Skeletal muscle satellite cell (primary cell): ENCODE measurements at regions not wholly inside any gene's neighbourhood (a gene's known extent, or its start where the extent isn't known, plus 50 kb on each side); places are given as distances from the start of the nearest gene placed in this dataset.
"Not testable (repeated sequence)": the region's sequence is repeated elsewhere in the genome, so short reads cannot be mapped to it uniquely, and the experiment has no call there.

ENCODE experiments used
- H3K27me3 ChIP-seq: 2 replicates; pipeline ENCODE4 v1.7.0; 2013; ENCODE audit warnings: low read length; ENCODE audit not compliant: control insufficient read depth, insufficient read depth
- H3K36me3 ChIP-seq: 2 replicates; pipeline ENCODE4 v1.7.0; 2013; ENCODE audit warnings: mild to moderate bottlenecking, control low read depth, low read length; ENCODE audit not compliant: insufficient read depth
- H3K4me1 ChIP-seq: 2 replicates; pipeline ENCODE4 v1.7.0; 2013; ENCODE audit warnings: low read length; ENCODE audit not compliant: control insufficient read depth, insufficient read depth
- H3K4me2 ChIP-seq: 2 replicates; pipeline ENCODE4 v1.7.0; 2013; ENCODE audit warnings: mild to moderate bottlenecking, low read length
- H3K4me3 ChIP-seq: 2 replicates; pipeline ENCODE4 v1.7.0; 2013; ENCODE audit warnings: low read length
- H3K9ac ChIP-seq: 2 replicates; pipeline ENCODE4 v1.7.0; 2013; ENCODE audit warnings: mild to moderate bottlenecking, low read depth, low read length, moderate library complexity
- H3K9me3 ChIP-seq: replicated peaks from 2 replicates; pipeline ENCODE4 v1.7.0; 2013; ENCODE audit warnings: mild to moderate bottlenecking, control low read depth, low read length

- Histone ChIP-seq H3K4me1 (no peaks in the 10 kb centered on the region), H3K36me3 (no peaks in the 10 kb centered on the region)
Measured at GRCh38 chr13:76607866-76608265, 278.3 kb downstream of the KCTD12 start.

GRCh38 chr13:76600081-76600480 lies 286.1 kb downstream of the KCTD12 start:
- H3K27me3 ChIP-seq, result no peaks in the 10 kb centered on the region
- H3K4me3 ChIP-seq, result no peak overlapping the region
- no peaks in the 10 kb centered on the region for H3K36me3 ChIP-seq
- H3K9me3 ChIP-seq, result no peaks in the 10 kb centered on the region
- no peaks in the 10 kb centered on the region for H3K4me1 ChIP-seq
- H3K9ac ChIP-seq, result no peak overlapping the region
- H3K4me2 ChIP-seq, result no peak overlapping the region

More at GRCh38 chr13:76607866-76608265, 278.3 kb downstream of the KCTD12 start:
- Histone ChIP-seq H3K4me3 (no peak overlapping the region), H3K9ac (no peak overlapping the region), H3K9me3 (no peaks in the 10 kb centered on the region), H3K27me3 (no peaks in the 10 kb centered on the region), H3K4me2 (no peak overlapping the region)

- Histone ChIP-seq H3K27me3 (no peaks in the 10 kb centered on the region), H3K9me3 (no peaks in the 10 kb centered on the region), H3K9ac (no peak overlapping the region), H3K4me1 (no peaks in the 10 kb centered on the region), H3K4me2 (no peak overlapping the region), H3K4me3 (no peak overlapping the region), H3K36me3 (no peaks in the 10 kb centered on the region)
Measured at GRCh38 chr13:76597868-76598267, 288.3 kb downstream of the KCTD12 start.

GRCh38 chr13:76596216-76596615 lies 290.0 kb downstream of the KCTD12 start:
- no peaks in the 10 kb centered on the region for H3K27me3 ChIP-seq
- H3K4me3 ChIP-seq, result no peak overlapping the region
- H3K9ac ChIP-seq, result no peak overlapping the region
- no peaks in the 10 kb centered on the region for H3K4me1 ChIP-seq
- no peaks in the 10 kb centered on the region for H3K9me3 ChIP-seq
- H3K36me3 ChIP-seq, result no peaks in the 10 kb centered on the region
- H3K4me2 ChIP-seq, result no peak overlapping the region

- Histone ChIP-seq H3K9me3 (no peaks in the 10 kb centered on the region), H3K27me3 (no peaks in the 10 kb centered on the region), H3K4me2 (no peak overlapping the region), H3K4me1 (no peaks in the 10 kb centered on the region), H3K9ac (no peak overlapping the region), H3K4me3 (no peak overlapping the region), H3K36me3 (no peaks in the 10 kb centered on the region)
Measured at GRCh38 chr13:76594435-76594834, 291.8 kb downstream of the KCTD12 start.

GRCh38 chr13:76586842-76587241 lies 299.4 kb downstream of the KCTD12 start:
- no peak overlapping the region for H3K4me2 ChIP-seq

GRCh38 chr13:76579701-76580100 lies 306.5 kb downstream of the KCTD12 start:
- no peak overlapping the region for H3K9ac ChIP-seq
- H3K4me2 ChIP-seq, result no peak overlapping the region
- H3K36me3 ChIP-seq, result no peaks in the 10 kb centered on the region
- no peaks in the 10 kb centered on the region for H3K9me3 ChIP-seq
- no peaks in the 10 kb centered on the region for H3K27me3 ChIP-seq
- no peak overlapping the region for H3K4me3 ChIP-seq
- H3K4me1 ChIP-seq, result no peaks in the 10 kb centered on the region

More at GRCh38 chr13:76586842-76587241, 299.4 kb downstream of the KCTD12 start:
- no peak overlapping the region for H3K9ac ChIP-seq
- no peaks in the 10 kb centered on the region for H3K36me3 ChIP-seq
- no peaks in the 10 kb centered on the region for H3K27me3 ChIP-seq
- no peak overlapping the region for H3K4me3 ChIP-seq
- no peaks in the 10 kb centered on the region for H3K4me1 ChIP-seq
- H3K9me3 ChIP-seq, result no peaks in the 10 kb centered on the region

GRCh38 chr13:76575634-76576033 lies 310.6 kb downstream of the KCTD12 start:
- H3K9ac ChIP-seq, H3K4me2 ChIP-seq, H3K4me3 ChIP-seq, H3K9me3 ChIP-seq, H3K4me1 ChIP-seq, H3K36me3 ChIP-seq, H3K27me3 ChIP-seq: not testable (repeated sequence)

GRCh38 chr13:76570510-76570971 lies 315.7 kb downstream of the KCTD12 start:
- H3K4me2 ChIP-seq, result no peak overlapping the region
- no peaks in the 10 kb centered on the region for H3K4me1 ChIP-seq
- no peaks in the 10 kb centered on the region for H3K36me3 ChIP-seq
- no peaks in the 10 kb centered on the region for H3K9me3 ChIP-seq
- no peaks in the 10 kb centered on the region for H3K27me3 ChIP-seq
- H3K9ac ChIP-seq, result no peak overlapping the region
- H3K4me3 ChIP-seq, result no peak overlapping the region

- Histone ChIP-seq H3K27me3 (no peaks in the 10 kb centered on the region), H3K9ac (no peak overlapping the region), H3K4me1 (no peaks in the 10 kb centered on the region), H3K4me3 (no peak overlapping the region), H3K4me2 (no peak overlapping the region), H3K36me3 (no peaks in the 10 kb centered on the region), H3K9me3 (no peaks in the 10 kb centered on the region)
Measured at GRCh38 chr13:76556627-76557026, 329.6 kb downstream of the KCTD12 start.

- no peak overlapping the region for H3K4me2 ChIP-seq
- H3K4me3 ChIP-seq, result no peak overlapping the region
- H3K9ac ChIP-seq, result no peak overlapping the region
- H3K4me1 ChIP-seq, result no peaks in the 10 kb centered on the region
- no peaks in the 10 kb centered on the region for H3K27me3 ChIP-seq
- H3K36me3 ChIP-seq, result no peaks in the 10 kb centered on the region
- H3K9me3 ChIP-seq, result no peaks in the 10 kb centered on the region
Measured at GRCh38 chr13:76552807-76553206, 333.4 kb downstream of the KCTD12 start.

GRCh38 chr13:76552041-76552772 lies 334.0 kb downstream of the KCTD12 start:
- Histone ChIP-seq H3K4me3 (no peak overlapping the region), H3K9me3 (no peaks in the 10 kb centered on the region), H3K36me3 (no peaks in the 10 kb centered on the region)

More at GRCh38 chr13:76552041-76552772, 334.0 kb downstream of the KCTD12 start:
- H3K27me3 ChIP-seq, result no peaks in the 10 kb centered on the region
- H3K9ac ChIP-seq, result no peak overlapping the region
- no peak overlapping the region for H3K4me2 ChIP-seq
- no peaks in the 10 kb centered on the region for H3K4me1 ChIP-seq
